DOHH2 (cell line): ENCODE measurements at regions not wholly inside any gene's neighbourhood (a gene's known extent, or its start where the extent isn't known, plus 50 kb on each side); places are given as distances from the start of the nearest gene placed in this dataset.

Experiments used
- EZH2phosphoT487 ChIP-seq: fragments of 200-600 bp; sonication (generic); IDR thresholded peaks from 2 replicates; pipeline ENCODE4 v1.6.1; 2017; ENCODE audit warnings: borderline replicate concordance, mild to moderate bottlenecking, antibody characterized with exemption, low read length, moderate library complexity, mixed read lengths
- TF ChIP-seq, protein P1 (sequence below): fragments of 200-600 bp; sonication (generic); IDR thresholded peaks from one replicate; pipeline ENCODE4 v1.5.1; 2014; ENCODE audit warnings: antibody characterized with exemption, mild to moderate bottlenecking, low read depth, low read length; ENCODE audit not compliant: poor library complexity, severe bottlenecking

- TF ChIP-seq, protein P1, sequence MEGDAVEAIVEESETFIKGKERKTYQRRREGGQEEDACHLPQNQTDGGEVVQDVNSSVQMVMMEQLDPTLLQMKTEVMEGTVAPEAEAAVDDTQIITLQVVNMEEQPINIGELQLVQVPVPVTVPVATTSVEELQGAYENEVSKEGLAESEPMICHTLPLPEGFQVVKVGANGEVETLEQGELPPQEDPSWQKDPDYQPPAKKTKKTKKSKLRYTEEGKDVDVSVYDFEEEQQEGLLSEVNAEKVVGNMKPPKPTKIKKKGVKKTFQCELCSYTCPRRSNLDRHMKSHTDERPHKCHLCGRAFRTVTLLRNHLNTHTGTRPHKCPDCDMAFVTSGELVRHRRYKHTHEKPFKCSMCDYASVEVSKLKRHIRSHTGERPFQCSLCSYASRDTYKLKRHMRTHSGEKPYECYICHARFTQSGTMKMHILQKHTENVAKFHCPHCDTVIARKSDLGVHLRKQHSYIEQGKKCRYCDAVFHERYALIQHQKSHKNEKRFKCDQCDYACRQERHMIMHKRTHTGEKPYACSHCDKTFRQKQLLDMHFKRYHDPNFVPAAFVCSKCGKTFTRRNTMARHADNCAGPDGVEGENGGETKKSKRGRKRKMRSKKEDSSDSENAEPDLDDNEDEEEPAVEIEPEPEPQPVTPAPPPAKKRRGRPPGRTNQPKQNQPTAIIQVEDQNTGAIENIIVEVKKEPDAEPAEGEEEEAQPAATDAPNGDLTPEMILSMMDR, result no peak
- no peak for TF ChIP-seq EZH2phosphoT487
These were observed 540.0 kb downstream of the SOX6 start for GRCh38 chr11:15816260-15816871.
